GM23338 (cell line): ENCODE measurements at regions not wholly inside any gene's neighbourhood (a gene's known extent, or its start where the extent isn't known, plus 50 kb on each side); places are given as distances from the start of the nearest gene placed in this dataset.

ENCODE experiments used
- ATAC-seq: fragments of 200-7000 bp; cut with Tn5 transposase; 3 replicates; pipeline ENCODE4 v1.9.1; 2020
- DNase-seq: peaks from one replicate; pipeline ENCODE4 v3.0.0-alpha.2; 2015; ENCODE audit warnings: low spot score
- H2AFZ ChIP-seq: fragments of 200-600 bp; sonication (generic); 2 replicates; pipeline ENCODE4 v1.8.0; 2016; ENCODE audit warnings: antibody characterized with exemption, mild to moderate bottlenecking, moderate library complexity
- H3F3A ChIP-seq: fragments of 200-600 bp; sonication (generic); replicated peaks from 2 replicates; pipeline ENCODE4 v1.8.0; 2017; ENCODE audit warnings: antibody characterized with exemption, mixed run types, low read depth
- H3K27ac ChIP-seq: fragments of 200-600 bp; sonication (generic); 2 replicates; pipeline ENCODE4 v1.6.1; 2016; ENCODE audit warnings: low read depth
- H3K27me3 ChIP-seq: fragments of 200-600 bp; sonication (generic); 2 replicates; pipeline ENCODE4 v1.8.0; 2016; ENCODE audit warnings: mild to moderate bottlenecking, mixed run types, moderate library complexity; ENCODE audit not compliant: insufficient read depth
- H3K36me3 ChIP-seq: fragments of 200-600 bp; sonication (generic); 2 replicates; pipeline ENCODE4 v1.8.0; 2016; ENCODE audit warnings: mild to moderate bottlenecking; ENCODE audit not compliant: insufficient read depth
- H3K4me1 ChIP-seq: fragments of 200-600 bp; sonication (generic); 2 replicates; pipeline ENCODE4 v1.8.0; 2016; ENCODE audit warnings: mild to moderate bottlenecking, moderate library complexity; ENCODE audit not compliant: insufficient read depth
- H3K4me2 ChIP-seq: fragments of 200-600 bp; sonication (generic); 2 replicates; pipeline ENCODE4 v1.7.1; 2017; ENCODE audit warnings: mixed run types
- H3K4me3 ChIP-seq: fragments of 200-600 bp; sonication (generic); 2 replicates; pipeline ENCODE4 v1.6.1; 2016; ENCODE audit warnings: mixed run types
- H3K79me2 ChIP-seq: fragments of 200-600 bp; sonication (generic); replicated peaks from 2 replicates; pipeline ENCODE4 v1.8.0; 2017; ENCODE audit warnings: mild to moderate bottlenecking; ENCODE audit not compliant: insufficient read depth
- H3K9me2 ChIP-seq: fragments of 200-600 bp; sonication (generic); 2 replicates; pipeline ENCODE4 v1.8.0; 2017; ENCODE audit not compliant: insufficient read depth
- H4K20me1 ChIP-seq: fragments of 200-600 bp; sonication (generic); replicated peaks from 2 replicates; pipeline ENCODE4 v1.8.0; 2017; ENCODE audit warnings: mild to moderate bottlenecking; ENCODE audit not compliant: insufficient read depth
- H3K27ac Mint-ChIP-seq: 2 replicates; pipeline ENCODE4 v1.8.0; 2020; ENCODE audit warnings: inconsistent platforms, mild to moderate bottlenecking, moderate library complexity, mixed read lengths
- H3K27me3 Mint-ChIP-seq: 3 replicates; pipeline ENCODE4 v1.8.0; 2022; ENCODE audit warnings: low read depth, mild to moderate bottlenecking, moderate library complexity, mixed read lengths, inconsistent platforms; ENCODE audit not compliant: insufficient read depth, poor library complexity
- H3K36me3 Mint-ChIP-seq: 3 replicates; pipeline ENCODE4 v1.8.0; 2021; ENCODE audit warnings: low read depth, mild to moderate bottlenecking, inconsistent platforms, moderate library complexity, mixed read lengths
- H3K4me1 Mint-ChIP-seq: 3 replicates; pipeline ENCODE4 v1.8.0; 2020; ENCODE audit warnings: mild to moderate bottlenecking, inconsistent platforms, mixed read lengths
- H3K4me3 Mint-ChIP-seq: 3 replicates; pipeline ENCODE4 v1.8.0; 2021; ENCODE audit warnings: moderate library complexity, mild to moderate bottlenecking, inconsistent platforms, mixed read lengths
- H3K9me3 Mint-ChIP-seq: 3 replicates; pipeline ENCODE4 v1.8.0; 2020; ENCODE audit warnings: moderate library complexity, mild to moderate bottlenecking, inconsistent platforms, mixed read lengths
- CREB1 ChIP-seq: fragments of 250-450 bp; sonication (Bioruptor Pico); IDR thresholded peaks from 2 replicates; pipeline ENCODE4 v1.5.0; 2020; ENCODE audit warnings: low read depth, mild to moderate bottlenecking, moderate library complexity
- ETS1 ChIP-seq: IDR thresholded peaks from 2 replicates; pipeline ENCODE4 v1.6.1; 2016; ENCODE audit warnings: antibody characterized with exemption
- EZH2 ChIP-seq: fragments of 200-600 bp; sonication (generic); IDR thresholded peaks from one replicate; pipeline ENCODE4 v1.8.0; 2017; ENCODE audit warnings: antibody characterized with exemption, mild to moderate bottlenecking, low read depth; ENCODE audit not compliant: unreplicated experiment
- EZH2phosphoT487 ChIP-seq: fragments of 200-600 bp; sonication (generic); IDR thresholded peaks from one replicate; pipeline ENCODE4 v1.8.1; 2018; ENCODE audit warnings: antibody characterized with exemption; ENCODE audit not compliant: unreplicated experiment
- STAT1 ChIP-seq: IDR thresholded peaks from one replicate; pipeline ENCODE4 v1.6.1; 2016; ENCODE audit warnings: antibody characterized with exemption; ENCODE audit not compliant: unreplicated experiment
- ZNF331 ChIP-seq: fragments of 250-450 bp; sonication (Bioruptor Pico); IDR thresholded peaks from 2 replicates; pipeline ENCODE4 v1.5.0; 2020; ENCODE audit warnings: low read depth, mild to moderate bottlenecking, moderate library complexity
- TF ChIP-seq, protein P1 (sequence below): IDR thresholded peaks from one replicate; pipeline ENCODE4 v1.6.1; 2018; ENCODE audit warnings: antibody characterized with exemption; ENCODE audit not compliant: unreplicated experiment
- TF ChIP-seq, protein P2 (sequence below), 2 experiments: fragments of 200-600 bp in 1 of 2; sonication (generic) in 1 of 2; conservative IDR thresholded peaks; 2 replicates each; pipeline versions ENCODE4 v1.5.1 to v1.6.1; 2016 to 2017; ENCODE audit warnings: antibody characterized with exemption in 2 of 2, low read depth in 2 of 2, mild to moderate bottlenecking in 2 of 2, moderate library complexity in 1 of 2

GRCh38 chr6:11835065-11835464, 56.5 kb upstream of the ADTRP start:
- H3K27ac ChIP-seq, result no peak overlapping the region
- H3K79me2 ChIP-seq, result no peaks in the 10 kb centered on the region
- ATAC-seq (no peak), DNase-seq (no peak)
- Mint-ChIP-seq H3K36me3 (peaks cover 10% of the 10 kb centered on the region; the same call in 2 of the 3 replicates), H3K27ac (no peak overlapping the region), H3K4me1 (peaks cover 10% of the 10 kb centered on the region), H3K9me3 (peaks cover 30% of the 10 kb centered on the region), H3K4me3 (no peak overlapping the region), H3K27me3 (peaks cover 3% of the 10 kb centered on the region)
- H3K4me3 ChIP-seq, result no peak overlapping the region
- no peaks in the 10 kb centered on the region for H3F3A ChIP-seq
- H3K4me2 ChIP-seq, result no peak overlapping the region
- H3K4me1 ChIP-seq, result no peaks in the 10 kb centered on the region
- 0 out of 2 replicates have a peak, but pooled peaks cover 6% of the 10 kb centered on the region for H3K9me2 ChIP-seq
- no peak overlapping the region for H2AFZ ChIP-seq
- no peaks in the 10 kb centered on the region for H3K36me3 ChIP-seq
- no peaks in the 10 kb centered on the region for H4K20me1 ChIP-seq
- TF ChIP-seq EZH2, result no peak
- TF ChIP-seq, protein P1, sequence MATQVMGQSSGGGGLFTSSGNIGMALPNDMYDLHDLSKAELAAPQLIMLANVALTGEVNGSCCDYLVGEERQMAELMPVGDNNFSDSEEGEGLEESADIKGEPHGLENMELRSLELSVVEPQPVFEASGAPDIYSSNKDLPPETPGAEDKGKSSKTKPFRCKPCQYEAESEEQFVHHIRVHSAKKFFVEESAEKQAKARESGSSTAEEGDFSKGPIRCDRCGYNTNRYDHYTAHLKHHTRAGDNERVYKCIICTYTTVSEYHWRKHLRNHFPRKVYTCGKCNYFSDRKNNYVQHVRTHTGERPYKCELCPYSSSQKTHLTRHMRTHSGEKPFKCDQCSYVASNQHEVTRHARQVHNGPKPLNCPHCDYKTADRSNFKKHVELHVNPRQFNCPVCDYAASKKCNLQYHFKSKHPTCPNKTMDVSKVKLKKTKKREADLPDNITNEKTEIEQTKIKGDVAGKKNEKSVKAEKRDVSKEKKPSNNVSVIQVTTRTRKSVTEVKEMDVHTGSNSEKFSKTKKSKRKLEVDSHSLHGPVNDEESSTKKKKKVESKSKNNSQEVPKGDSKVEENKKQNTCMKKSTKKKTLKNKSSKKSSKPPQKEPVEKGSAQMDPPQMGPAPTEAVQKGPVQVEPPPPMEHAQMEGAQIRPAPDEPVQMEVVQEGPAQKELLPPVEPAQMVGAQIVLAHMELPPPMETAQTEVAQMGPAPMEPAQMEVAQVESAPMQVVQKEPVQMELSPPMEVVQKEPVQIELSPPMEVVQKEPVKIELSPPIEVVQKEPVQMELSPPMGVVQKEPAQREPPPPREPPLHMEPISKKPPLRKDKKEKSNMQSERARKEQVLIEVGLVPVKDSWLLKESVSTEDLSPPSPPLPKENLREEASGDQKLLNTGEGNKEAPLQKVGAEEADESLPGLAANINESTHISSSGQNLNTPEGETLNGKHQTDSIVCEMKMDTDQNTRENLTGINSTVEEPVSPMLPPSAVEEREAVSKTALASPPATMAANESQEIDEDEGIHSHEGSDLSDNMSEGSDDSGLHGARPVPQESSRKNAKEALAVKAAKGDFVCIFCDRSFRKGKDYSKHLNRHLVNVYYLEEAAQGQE, result no peak
- no peak for TF ChIP-seq CREB1 (CRISPR knock-in tag)
- TF ChIP-seq, protein P2, sequence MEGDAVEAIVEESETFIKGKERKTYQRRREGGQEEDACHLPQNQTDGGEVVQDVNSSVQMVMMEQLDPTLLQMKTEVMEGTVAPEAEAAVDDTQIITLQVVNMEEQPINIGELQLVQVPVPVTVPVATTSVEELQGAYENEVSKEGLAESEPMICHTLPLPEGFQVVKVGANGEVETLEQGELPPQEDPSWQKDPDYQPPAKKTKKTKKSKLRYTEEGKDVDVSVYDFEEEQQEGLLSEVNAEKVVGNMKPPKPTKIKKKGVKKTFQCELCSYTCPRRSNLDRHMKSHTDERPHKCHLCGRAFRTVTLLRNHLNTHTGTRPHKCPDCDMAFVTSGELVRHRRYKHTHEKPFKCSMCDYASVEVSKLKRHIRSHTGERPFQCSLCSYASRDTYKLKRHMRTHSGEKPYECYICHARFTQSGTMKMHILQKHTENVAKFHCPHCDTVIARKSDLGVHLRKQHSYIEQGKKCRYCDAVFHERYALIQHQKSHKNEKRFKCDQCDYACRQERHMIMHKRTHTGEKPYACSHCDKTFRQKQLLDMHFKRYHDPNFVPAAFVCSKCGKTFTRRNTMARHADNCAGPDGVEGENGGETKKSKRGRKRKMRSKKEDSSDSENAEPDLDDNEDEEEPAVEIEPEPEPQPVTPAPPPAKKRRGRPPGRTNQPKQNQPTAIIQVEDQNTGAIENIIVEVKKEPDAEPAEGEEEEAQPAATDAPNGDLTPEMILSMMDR (conservative IDR thresholded peaks at IDR 0.05; ENCODE audit: low read depth in 2 of 2), result no peak
- no peak for TF ChIP-seq ZNF331 (CRISPR knock-in tag)
- TF ChIP-seq STAT1, result no peak
- no peak for TF ChIP-seq EZH2phosphoT487
- H3K27me3 ChIP-seq, result no peaks in the 10 kb centered on the region

- DNase-seq (peak; percentile 45), ATAC-seq (peak; percentile 58)
- Histone ChIP-seq H3K4me3 (no peak overlapping the region), H3K9me2 (0 out of 2 replicates have a peak, but pooled peaks cover 6% of the 10 kb centered on the region), H3K27me3 (no peaks in the 10 kb centered on the region), H3K79me2 (no peaks in the 10 kb centered on the region), H3F3A (no peaks in the 10 kb centered on the region), H3K4me1 (no peaks in the 10 kb centered on the region), H3K36me3 (no peaks in the 10 kb centered on the region), H2AFZ (peak overlapping the region; percentile 38; the same call in 1 of the 2 replicates), H3K4me2 (no peak overlapping the region), H4K20me1 (no peaks in the 10 kb centered on the region), H3K27ac (no peak overlapping the region)
- Mint-ChIP-seq H3K4me1 (peaks cover 10% of the 10 kb centered on the region), H3K9me3 (peaks cover 24% of the 10 kb centered on the region; the same call in 2 of the 3 replicates), H3K27me3 (peaks cover 3% of the 10 kb centered on the region), H3K27ac (no peak overlapping the region), H3K36me3 (peaks cover 10% of the 10 kb centered on the region; the same call in 2 of the 3 replicates), H3K4me3 (no peak overlapping the region; the same call in 2 of the 3 replicates)
- no peak for TF ChIP-seq ETS1
Measured at GRCh38 chr6:11833626-11834592, 55.3 kb upstream of the ADTRP start.
